Kidney (tissue), 13 donors: ENCODE measurements at regions not wholly inside any gene's neighbourhood (a gene's known extent, or its start where the extent isn't known, plus 50 kb on each side); places are given as distances from the start of the nearest gene placed in this dataset.

Experiments
- DNase-seq, 5 donors: peaks; one replicate each; pipeline ENCODE4 v3.0.0-alpha.2; 2013 to 2020
- FAIRE-seq: peaks from 2 replicates; lab custom pipeline; 2012; peaks lifted over from hg19 to GRCh38; lab: Jason Lieb, UNC
- H3K27ac ChIP-seq, 2 donors: one replicate each; pipeline ENCODE4 v1.7.0; 2013; ENCODE audit warnings: low read depth in 2 of 2, low read length in 2 of 2, inconsistent platforms in 1 of 2
- H3K27me3 ChIP-seq: one replicate; pipeline ENCODE4 v1.7.1; 2013; ENCODE audit warnings: low read length, inconsistent platforms; ENCODE audit not compliant: control insufficient read depth, insufficient read depth
- H3K36me3 ChIP-seq, 3 donors: one replicate each; pipeline versions ENCODE4 v1.7.0 to v1.7.1; 2013; ENCODE audit warnings: low read length in 3 of 3, control low read depth in 1 of 3, inconsistent platforms in 1 of 3; ENCODE audit not compliant: insufficient read depth in 3 of 3, control insufficient read depth in 2 of 3
- H3K4me1 ChIP-seq, 3 donors: one replicate each; pipeline versions ENCODE4 v1.7.0 to v1.7.1; 2013; ENCODE audit warnings: low read length in 3 of 3, inconsistent platforms in 1 of 3, low read depth in 1 of 3; ENCODE audit not compliant: control insufficient read depth in 2 of 3, insufficient read depth in 2 of 3
- H3K4me3 ChIP-seq, 3 donors: one replicate each; pipeline versions ENCODE4 v1.7.0 to v1.8.1; 2013; ENCODE audit warnings: low read length in 3 of 3, control low read depth in 1 of 3, inconsistent platforms in 1 of 3
- H3K9ac ChIP-seq, 3 donors: one replicate each; pipeline versions ENCODE4 v1.7.0 to v1.7.1; 2013; ENCODE audit warnings: low read length in 3 of 3, control low read depth in 1 of 3, inconsistent platforms in 1 of 3
- H3K9me3 ChIP-seq, 3 donors: one replicate each; pipeline versions ENCODE4 v1.7.0 to v1.7.1; 2013; ENCODE audit warnings: low read length in 3 of 3, control low read depth in 1 of 3, inconsistent platforms in 1 of 3; ENCODE audit not compliant: control insufficient read depth in 2 of 3, insufficient read depth in 1 of 3
- CTCF ChIP-seq: IDR thresholded peaks from 3 replicates; pipeline ENCODE4 v1.5.1; 2012; ENCODE audit warnings: mild to moderate bottlenecking, moderate library complexity, borderline replicate concordance; ENCODE audit not compliant: insufficient read depth; ENCODE audit errors: extremely low read depth
- intact Hi-C: fragments of 100-400 bp; cut with DNase I; formaldehyde crosslinking; loops from one replicate; pipeline ENCODE4 v1.11.1; 2022
- donor health status: control.
- donor health status: control.
- donor health status: control.
- donor health status: control.
- donor health status: control.
- donor health status: DM: yes; HTN: yes; CAD: no.
- donor health status: Normal renal cell carcinoma (clear cell type).

DNA sequence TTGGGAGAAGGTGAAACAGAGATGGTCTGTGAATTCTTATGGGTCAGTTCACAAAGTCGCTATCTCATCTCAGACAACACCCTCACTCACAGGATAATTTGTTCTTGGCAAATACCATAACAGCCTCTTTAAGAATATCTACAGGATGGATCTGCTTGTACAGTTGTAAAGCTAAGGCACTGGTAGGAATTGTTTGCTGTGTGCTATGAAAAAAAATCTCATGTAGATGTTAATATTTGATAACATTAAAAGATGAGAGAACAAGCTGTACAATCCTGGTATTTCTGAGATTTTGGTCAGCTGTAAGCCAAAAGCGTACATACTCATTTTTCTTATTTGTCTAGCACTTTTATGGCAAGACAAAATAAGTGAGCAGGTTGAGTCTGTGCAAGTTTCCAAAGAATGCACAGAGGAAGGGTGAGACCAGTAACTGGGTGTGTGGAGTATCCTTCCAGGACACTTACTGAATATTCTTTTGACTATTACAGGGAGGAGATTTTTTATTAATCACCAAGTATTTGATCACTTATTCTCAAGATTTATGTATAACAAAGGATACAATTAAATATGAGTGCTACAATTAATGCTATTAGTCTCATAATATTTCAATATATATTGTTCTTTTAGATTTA is 814.5 kb upstream of the MIR17HG start:
- FAIRE-seq (no peak), DNase-seq (no peak)
- H3K4me3 ChIP-seq, result no peak overlapping the region
- no peaks in the 10 kb centered on the region for H3K27me3 ChIP-seq
- intact Hi-C loops, result no loop called here
- H3K27ac ChIP-seq, result no peak overlapping the region
- no peaks in the 10 kb centered on the region for H3K4me1 ChIP-seq
- H3K36me3 ChIP-seq, result no peaks in the 10 kb centered on the region
- H3K9me3 ChIP-seq, result no peaks in the 10 kb centered on the region
- TF ChIP-seq CTCF, result no peak
- no peak overlapping the region for H3K9ac ChIP-seq

DNA sequence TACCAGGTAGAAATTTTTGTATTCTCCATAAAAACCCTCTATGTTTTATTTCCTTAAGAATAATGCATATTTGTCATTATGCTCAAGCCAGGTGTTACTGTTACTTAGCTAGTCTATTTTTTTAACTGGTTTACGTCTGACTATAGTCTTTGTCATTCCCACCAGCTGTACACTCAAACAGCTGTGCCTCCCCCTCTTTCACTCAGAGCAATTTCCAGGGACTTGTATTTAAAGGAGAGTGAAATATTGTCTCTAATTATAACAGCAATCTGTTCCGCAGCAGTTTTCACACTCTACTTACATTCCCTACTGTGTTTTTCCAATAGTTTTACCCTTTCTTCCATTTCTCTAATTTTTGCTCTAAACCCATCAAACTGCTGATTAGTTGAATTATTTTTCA is 813.6 kb upstream of the MIR17HG start:
- Histone ChIP-seq H3K9me3 (peaks cover 0 to 1% (median 0%) of the 10 kb centered on the region in 3 donors), H3K4me3 (no peak overlapping the region), H3K4me1 (no peaks in the 10 kb centered on the region), H3K27ac (no peak overlapping the region), H3K36me3 (no peaks in the 10 kb centered on the region), H3K9ac (no peak overlapping the region), H3K27me3 (no peaks in the 10 kb centered on the region)
- no peak for FAIRE-seq
- peak in 1 of 5 donors; percentile 21 for DNase-seq
- intact Hi-C loops, result no loop called here
- TF ChIP-seq CTCF, result no peak

DNA sequence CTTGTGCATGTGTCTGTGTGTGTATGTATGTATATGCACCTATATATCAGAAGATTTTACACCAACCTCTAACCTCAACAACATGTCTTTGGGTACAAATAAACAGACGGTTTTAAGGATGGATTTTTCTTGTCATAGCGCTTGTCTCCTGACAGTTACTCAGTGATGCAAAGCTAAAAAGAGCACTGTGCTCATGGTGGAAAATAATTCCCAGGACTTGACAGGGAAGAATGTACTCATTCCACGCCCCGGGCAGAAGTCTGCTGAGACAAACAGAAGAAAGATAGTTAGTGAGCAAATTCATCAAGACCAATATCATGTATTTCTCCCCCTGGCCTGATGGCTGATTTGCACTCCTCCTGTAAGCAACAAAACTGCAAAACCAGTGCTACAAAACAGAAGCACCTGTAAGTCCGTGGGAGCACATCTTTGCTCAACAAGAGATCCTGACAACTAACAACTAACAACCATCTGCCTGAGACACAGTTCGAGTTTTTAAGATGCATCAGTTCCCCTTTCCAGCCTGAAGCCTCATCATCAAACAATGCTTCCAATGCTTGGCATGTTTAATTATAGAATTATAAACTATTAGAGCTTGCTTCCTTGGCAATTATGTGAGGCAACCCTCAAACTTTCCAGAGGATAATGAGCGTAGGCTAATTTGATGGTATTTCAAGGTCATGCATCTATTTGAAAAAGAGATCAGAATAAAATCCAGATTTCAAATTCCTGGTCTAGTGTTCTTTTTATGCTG is 812.7 kb upstream of the MIR17HG start:
- Histone ChIP-seq H3K4me3 (no peak overlapping the region), H3K9ac (no peak overlapping the region), H3K36me3 (no peaks in the 10 kb centered on the region), H3K4me1 (no peaks in the 10 kb centered on the region), H3K9me3 (peaks cover 0 to 6% (median 0%) of the 10 kb centered on the region in 3 donors), H3K27ac (no peak overlapping the region), H3K27me3 (no peaks in the 10 kb centered on the region)
- intact Hi-C loops, result no loop called here
- no peak for TF ChIP-seq CTCF
- DNase-seq (no peak), FAIRE-seq (no peak)
